ENCODE measurements at regions not wholly inside any gene's neighbourhood (a gene's known extent, or its start where the extent isn't known, plus 50 kb on each side); places are given as distances from the start of the nearest gene placed in this dataset.

DNA sequence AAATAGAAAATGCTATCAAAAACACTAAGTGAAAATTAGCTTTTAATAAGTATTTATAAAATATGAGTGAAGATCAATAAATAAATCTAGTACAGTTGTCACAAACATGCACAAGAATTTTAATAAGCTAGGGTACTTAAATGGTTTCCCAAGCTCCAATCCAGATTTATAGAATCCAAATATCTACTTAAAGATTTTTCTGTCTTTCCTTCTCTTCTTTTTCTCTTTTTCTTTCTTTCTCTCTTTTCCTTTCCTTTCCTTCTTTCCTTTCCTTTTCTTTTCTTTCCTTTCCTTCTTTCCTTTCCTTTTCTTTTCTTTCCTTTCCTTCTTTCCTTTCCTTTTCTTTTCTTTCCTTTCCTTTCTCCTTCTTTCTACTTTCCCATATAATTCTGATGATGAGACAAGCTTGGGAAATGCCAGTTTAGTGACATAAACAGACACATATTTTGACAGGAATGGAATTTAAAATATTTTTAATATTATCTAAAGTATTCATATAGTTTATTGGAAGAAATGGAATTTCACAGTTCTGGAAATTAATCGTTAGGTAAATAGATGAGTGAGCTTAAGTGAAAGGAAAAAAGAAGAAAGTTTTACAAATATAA lies 832.8 kb downstream of the NR2F1-AS1 start:
- Histone ChIP-seq H2BK120ac (ENCODE audit: low read depth, low read length) (no peak overlapping the region), H3K4me2 (ENCODE audit: low read length, poor library complexity, severe bottlenecking) (no peak overlapping the region), H2BK12ac (ENCODE audit: low read length in 2 of 2) (no peak overlapping the region), H3K4ac (ENCODE audit: low read depth in 1 of 2, low read length in 2 of 2) (no peak overlapping the region), H3K36me3 (ENCODE audit: control insufficient read depth in 1 of 2, insufficient read depth in 2 of 2, low read depth in 1 of 2, low read length in 2 of 2) (no peaks in the 10 kb centered on the region), H3K27ac (ENCODE audit: low read length, poor library complexity, severe bottlenecking) (no peak overlapping the region), H3K27me3 (ENCODE audit: control insufficient read depth in 1 of 2, insufficient read depth in 1 of 2, low read length in 2 of 2) (no peaks in the 10 kb centered on the region), H2BK5ac (ENCODE audit: low read depth, low read length, poor library complexity, severe bottlenecking) (no peak overlapping the region), H2AFZ (ENCODE audit: low read depth, low read length) (no peak overlapping the region), H3K14ac (ENCODE audit: low read length in 2 of 2) (no peak overlapping the region), H3K9ac (ENCODE audit: low read length) (no peak overlapping the region), H3K79me1 (replicated peaks; ENCODE audit: low read length, poor library complexity, severe bottlenecking) (no peaks in the 10 kb centered on the region), H4K91ac (ENCODE audit: low read length) (no peak overlapping the region), H3K23ac (ENCODE audit: low read length in 2 of 2) (no peak overlapping the region), H2AK5ac (ENCODE audit: low read length, severe bottlenecking) (no peak overlapping the region), H3K4me3 (ENCODE audit: insufficient read depth in 1 of 2, low read depth in 1 of 2, low read length in 2 of 2) (no peak overlapping the region), H3K9me3 (ENCODE audit: control insufficient read depth, low read length) (no peaks in the 10 kb centered on the region), H3K18ac (ENCODE audit: low read depth in 1 of 2, low read length in 2 of 2) (no peak overlapping the region), H4K8ac (ENCODE audit: low read length) (no peak overlapping the region), H3K4me1 (ENCODE audit: control insufficient read depth, insufficient read depth, low read depth, low read length) (no peaks in the 10 kb centered on the region), H2BK15ac (ENCODE audit: low read depth, poor library complexity, severe bottlenecking) (no peak overlapping the region)
- WGBS = 100% methylated on average over 1 of the region's 1 CpG
- DNase-seq = no peak

DNA sequence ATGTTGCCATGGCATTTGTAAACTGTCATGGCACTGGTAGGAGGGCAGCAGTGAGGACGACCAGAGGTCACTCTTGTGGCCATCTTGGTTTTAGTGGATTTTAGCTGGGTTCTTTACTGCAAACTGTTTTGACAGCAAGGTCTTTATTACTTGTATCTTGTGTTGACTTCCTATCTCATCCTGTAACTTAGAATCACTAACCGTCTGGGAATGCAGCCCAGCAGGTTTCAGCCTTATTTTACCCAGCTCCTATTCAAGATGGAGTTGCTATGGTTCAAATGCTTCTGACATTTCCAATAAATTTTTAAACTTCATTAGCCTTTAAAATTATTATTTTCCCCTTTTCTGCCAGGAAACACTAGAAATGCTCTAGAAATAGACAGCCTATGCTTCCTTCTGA lies 839.1 kb downstream of the NR2F1-AS1 start:
- Histone ChIP-seq H4K8ac (ENCODE audit: low read length) (no peak overlapping the region), H3K4ac (ENCODE audit: low read depth in 1 of 2, low read length in 2 of 2) (no peak overlapping the region), H2BK5ac (ENCODE audit: low read depth, low read length, poor library complexity, severe bottlenecking) (no peak overlapping the region), H2AK5ac (ENCODE audit: low read length, severe bottlenecking) (no peak overlapping the region), H3K9me3 (ENCODE audit: control insufficient read depth, low read length) (no peaks in the 10 kb centered on the region), H2BK15ac (ENCODE audit: low read depth, poor library complexity, severe bottlenecking) (no peak overlapping the region), H3K23ac (ENCODE audit: low read length in 2 of 2) (no peak overlapping the region), H3K36me3 (ENCODE audit: control insufficient read depth in 1 of 2, insufficient read depth in 2 of 2, low read depth in 1 of 2, low read length in 2 of 2) (no peaks in the 10 kb centered on the region), H4K91ac (ENCODE audit: low read length) (no peak overlapping the region), H3K27ac (ENCODE audit: low read length, poor library complexity, severe bottlenecking) (no peak overlapping the region), H2BK120ac (ENCODE audit: low read depth, low read length) (no peak overlapping the region), H3K14ac (ENCODE audit: low read length in 2 of 2) (no peak overlapping the region), H3K4me1 (ENCODE audit: control insufficient read depth, insufficient read depth, low read depth, low read length) (no peaks in the 10 kb centered on the region), H2BK12ac (ENCODE audit: low read length in 2 of 2) (no peak overlapping the region), H3K79me1 (replicated peaks; ENCODE audit: low read length, poor library complexity, severe bottlenecking) (no peaks in the 10 kb centered on the region), H2AFZ (ENCODE audit: low read depth, low read length) (no peak overlapping the region), H3K4me3 (ENCODE audit: insufficient read depth in 1 of 2, low read depth in 1 of 2, low read length in 2 of 2) (no peak overlapping the region), H3K18ac (ENCODE audit: low read depth in 1 of 2, low read length in 2 of 2) (no peak overlapping the region), H3K4me2 (ENCODE audit: low read length, poor library complexity, severe bottlenecking) (no peak overlapping the region), H3K27me3 (ENCODE audit: control insufficient read depth in 1 of 2, insufficient read depth in 1 of 2, low read length in 2 of 2) (no peaks in the 10 kb centered on the region), H3K9ac (ENCODE audit: low read length) (no peak overlapping the region)
- DNase-seq = no peak
- WGBS = 84% methylated on average over 2 of the region's 2 CpGs

DNA sequence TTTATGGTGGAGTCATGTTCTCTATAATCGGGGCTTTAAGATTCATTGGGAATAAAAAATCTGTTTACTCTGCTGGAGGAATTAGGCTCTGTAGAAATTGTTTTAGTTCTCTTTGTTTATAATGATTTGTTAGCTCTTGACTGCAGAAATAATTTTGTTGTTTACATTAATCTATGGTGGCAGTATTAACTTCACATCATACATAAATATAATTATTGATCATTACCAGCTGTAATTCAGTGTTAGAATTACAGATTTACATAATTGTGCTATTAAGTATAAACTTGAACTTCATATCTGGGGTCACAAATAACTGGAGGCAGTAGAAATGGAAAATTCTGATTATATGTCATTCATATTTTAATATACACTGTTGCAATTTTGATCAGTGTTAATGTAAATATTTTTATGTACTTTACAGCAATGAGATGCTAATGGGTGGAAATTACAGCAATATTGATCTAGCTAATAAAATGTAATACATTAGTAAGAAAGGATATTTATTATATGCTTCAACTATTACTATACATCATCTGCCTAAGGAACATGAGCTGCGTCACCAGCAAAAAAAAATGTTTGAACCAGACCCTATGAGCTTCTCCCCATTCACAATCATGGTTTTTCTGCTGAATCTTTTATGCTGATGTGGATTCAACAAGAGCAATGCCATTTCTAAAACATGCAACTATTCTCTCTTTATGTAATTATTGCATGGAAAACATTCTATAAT lies 846.6 kb downstream of the NR2F1-AS1 start:
- Histone ChIP-seq H3K14ac (ENCODE audit: low read length in 2 of 2) (no peak overlapping the region), H3K4ac (ENCODE audit: low read depth in 1 of 2, low read length in 2 of 2) (no peak overlapping the region), H4K91ac (ENCODE audit: low read length) (no peak overlapping the region), H3K18ac (ENCODE audit: low read depth in 1 of 2, low read length in 2 of 2) (no peak overlapping the region), H3K4me3 (ENCODE audit: insufficient read depth in 1 of 2, low read depth in 1 of 2, low read length in 2 of 2) (no peak overlapping the region), H3K4me2 (ENCODE audit: low read length, poor library complexity, severe bottlenecking) (no peak overlapping the region), H3K9me3 (ENCODE audit: control insufficient read depth, low read length) (no peaks in the 10 kb centered on the region), H2BK120ac (ENCODE audit: low read depth, low read length) (no peak overlapping the region), H3K27ac (ENCODE audit: low read length, poor library complexity, severe bottlenecking) (no peak overlapping the region), H2AFZ (ENCODE audit: low read depth, low read length) (no peak overlapping the region), H3K9ac (ENCODE audit: low read length) (no peak overlapping the region), H3K79me1 (replicated peaks; ENCODE audit: low read length, poor library complexity, severe bottlenecking) (no peaks in the 10 kb centered on the region), H3K27me3 (ENCODE audit: control insufficient read depth in 1 of 2, insufficient read depth in 1 of 2, low read length in 2 of 2) (no peaks in the 10 kb centered on the region), H2BK15ac (ENCODE audit: low read depth, poor library complexity, severe bottlenecking) (no peak overlapping the region), H3K36me3 (ENCODE audit: control insufficient read depth in 1 of 2, insufficient read depth in 2 of 2, low read depth in 1 of 2, low read length in 2 of 2) (no peaks in the 10 kb centered on the region), H2BK12ac (ENCODE audit: low read length in 2 of 2) (no peak overlapping the region), H4K8ac (ENCODE audit: low read length) (no peak overlapping the region), H3K4me1 (ENCODE audit: control insufficient read depth, insufficient read depth, low read depth, low read length) (no peaks in the 10 kb centered on the region), H3K23ac (ENCODE audit: low read length in 2 of 2) (no peak overlapping the region), H2AK5ac (ENCODE audit: low read length, severe bottlenecking) (no peak overlapping the region), H2BK5ac (ENCODE audit: low read depth, low read length, poor library complexity, severe bottlenecking) (no peak overlapping the region)
- DNase-seq = no peak
- 95% methylated on average over 2 of the region's 2 CpGs for WGBS

DNA sequence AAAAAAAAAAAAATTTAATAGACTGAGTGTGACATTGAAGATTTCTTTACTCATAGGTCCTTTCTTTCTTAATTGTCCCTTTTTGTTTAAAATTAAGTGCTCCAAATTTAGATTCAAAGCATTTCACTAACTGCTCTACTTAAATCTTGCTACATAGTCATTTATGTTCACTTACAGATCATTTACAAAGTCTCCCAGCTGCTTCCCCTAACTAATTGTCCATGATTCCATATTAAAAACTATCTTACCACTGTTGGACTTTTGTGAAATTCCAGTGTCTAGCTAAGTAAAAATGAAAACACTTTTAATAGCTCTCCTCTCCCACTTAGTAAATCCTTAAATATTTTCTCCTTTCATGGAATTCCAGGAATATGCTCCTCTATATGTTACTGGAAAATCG lies 850.5 kb downstream of the NR2F1-AS1 start:
- Histone ChIP-seq H3K4me2 (ENCODE audit: low read length, poor library complexity, severe bottlenecking) (no peak overlapping the region), H3K9ac (ENCODE audit: low read length) (no peak overlapping the region), H2AK5ac (ENCODE audit: low read length, severe bottlenecking) (no peak overlapping the region), H3K4ac (ENCODE audit: low read depth in 1 of 2, low read length in 2 of 2) (no peak overlapping the region), H3K23ac (ENCODE audit: low read length in 2 of 2) (no peak overlapping the region), H3K79me1 (replicated peaks; ENCODE audit: low read length, poor library complexity, severe bottlenecking) (no peaks in the 10 kb centered on the region), H3K4me1 (ENCODE audit: control insufficient read depth, insufficient read depth, low read depth, low read length) (no peaks in the 10 kb centered on the region), H3K36me3 (ENCODE audit: control insufficient read depth in 1 of 2, insufficient read depth in 2 of 2, low read depth in 1 of 2, low read length in 2 of 2) (no peaks in the 10 kb centered on the region), H2BK15ac (ENCODE audit: low read depth, poor library complexity, severe bottlenecking) (no peak overlapping the region), H3K4me3 (ENCODE audit: insufficient read depth in 1 of 2, low read depth in 1 of 2, low read length in 2 of 2) (no peak overlapping the region), H3K9me3 (ENCODE audit: control insufficient read depth, low read length) (no peaks in the 10 kb centered on the region), H4K8ac (ENCODE audit: low read length) (no peak overlapping the region), H3K18ac (ENCODE audit: low read depth in 1 of 2, low read length in 2 of 2) (no peak overlapping the region), H3K27ac (ENCODE audit: low read length, poor library complexity, severe bottlenecking) (no peak overlapping the region), H4K91ac (ENCODE audit: low read length) (no peak overlapping the region), H2BK12ac (ENCODE audit: low read length in 2 of 2) (no peak overlapping the region), H2AFZ (ENCODE audit: low read depth, low read length) (no peak overlapping the region), H2BK5ac (ENCODE audit: low read depth, low read length, poor library complexity, severe bottlenecking) (no peak overlapping the region), H3K27me3 (ENCODE audit: control insufficient read depth in 1 of 2, insufficient read depth in 1 of 2, low read length in 2 of 2) (no peaks in the 10 kb centered on the region), H2BK120ac (ENCODE audit: low read depth, low read length) (no peak overlapping the region), H3K14ac (ENCODE audit: low read length in 2 of 2) (no peak overlapping the region)
- WGBS = 77% methylated on average over 1 of the region's 1 CpG
- DNase-seq = no peak
